HepG2 (cell line): ENCODE measurements at regions not wholly inside any gene's neighbourhood (a gene's known extent, or its start where the extent isn't known, plus 50 kb on each side); places are given as distances from the start of the nearest gene placed in this dataset.

ENCODE experiments used
- LCORL ChIP-seq, 2 experiments: fragments of 450-650 bp in 1 of 2; sonication (generic) in 1 of 2; formaldehyde crosslinking in 1 of 2; IDR thresholded peaks; 2 replicates each; pipeline versions ENCODE4 v1.5.0 to v1.6.1; 2017 to 2020; ENCODE audit warnings: antibody characterized with exemption in 1 of 2, missing genetic modification reagents in 1 of 2
- PCBP1 ChIP-seq: fragments of 200-400 bp; formaldehyde crosslinking; IDR thresholded peaks from 2 replicates; pipeline ENCODE4 v1.6.1; 2017; ENCODE audit warnings: mild to moderate bottlenecking, low read depth, low read length, borderline replicate concordance
- PHF8 ChIP-seq: sonication (generic); formaldehyde crosslinking; IDR thresholded peaks from 2 replicates; pipeline ENCODE4 v1.5.0; 2020; ENCODE audit warnings: missing genetic modification reagents
- SIN3A ChIP-seq: IDR thresholded peaks from 2 replicates; pipeline ENCODE4 v1.6.1; 2011; ENCODE audit warnings: low read depth, mild to moderate bottlenecking, control low read depth, low read length, borderline replicate concordance
- TEAD2 ChIP-seq: sonication (generic); formaldehyde crosslinking; IDR thresholded peaks from 2 replicates; pipeline ENCODE4 v1.9.0; 2021; ENCODE audit warnings: missing genetic modification reagents
- ZFY ChIP-seq: sonication (generic); formaldehyde crosslinking; IDR thresholded peaks from 2 replicates; pipeline ENCODE4 v1.4.0; 2020; ENCODE audit warnings: missing genetic modification reagents
- ZNF253 ChIP-seq: sonication (generic); formaldehyde crosslinking; IDR thresholded peaks from 2 replicates; pipeline ENCODE4 v1.8.0; 2022; ENCODE audit warnings: mild to moderate bottlenecking, missing genetic modification reagents, borderline replicate concordance
- ZSCAN31 ChIP-seq: sonication (generic); formaldehyde crosslinking; IDR thresholded peaks from 2 replicates; pipeline ENCODE4 v1.5.0; 2020; ENCODE audit warnings: low read depth, mild to moderate bottlenecking, missing genetic modification reagents
- TF ChIP-seq, protein P1 (sequence below): sonication (generic); formaldehyde crosslinking; IDR thresholded peaks from 2 replicates; pipeline ENCODE4 v1.4.0; 2020; ENCODE audit warnings: missing genetic modification reagents
- TF ChIP-seq, protein P2 (sequence below): IDR thresholded peaks from 2 replicates; pipeline ENCODE4 v1.6.1; 2018; ENCODE audit warnings: missing genetic modification reagents
- TF ChIP-seq, protein P3 (sequence below): sonication (generic); formaldehyde crosslinking; IDR thresholded peaks from 2 replicates; pipeline ENCODE4 v1.4.0; 2020; ENCODE audit warnings: mild to moderate bottlenecking, missing genetic modification reagents
- TF ChIP-seq, protein P4 (sequence below): sonication (generic); formaldehyde crosslinking; IDR thresholded peaks from 2 replicates; pipeline ENCODE4 v1.4.0; 2020; ENCODE audit warnings: missing genetic modification reagents
- TF ChIP-seq, protein P5 (sequence below): sonication (generic); formaldehyde crosslinking; IDR thresholded peaks from 2 replicates; pipeline ENCODE4 v1.4.0; 2020; ENCODE audit warnings: low read depth, missing genetic modification reagents

DNA sequence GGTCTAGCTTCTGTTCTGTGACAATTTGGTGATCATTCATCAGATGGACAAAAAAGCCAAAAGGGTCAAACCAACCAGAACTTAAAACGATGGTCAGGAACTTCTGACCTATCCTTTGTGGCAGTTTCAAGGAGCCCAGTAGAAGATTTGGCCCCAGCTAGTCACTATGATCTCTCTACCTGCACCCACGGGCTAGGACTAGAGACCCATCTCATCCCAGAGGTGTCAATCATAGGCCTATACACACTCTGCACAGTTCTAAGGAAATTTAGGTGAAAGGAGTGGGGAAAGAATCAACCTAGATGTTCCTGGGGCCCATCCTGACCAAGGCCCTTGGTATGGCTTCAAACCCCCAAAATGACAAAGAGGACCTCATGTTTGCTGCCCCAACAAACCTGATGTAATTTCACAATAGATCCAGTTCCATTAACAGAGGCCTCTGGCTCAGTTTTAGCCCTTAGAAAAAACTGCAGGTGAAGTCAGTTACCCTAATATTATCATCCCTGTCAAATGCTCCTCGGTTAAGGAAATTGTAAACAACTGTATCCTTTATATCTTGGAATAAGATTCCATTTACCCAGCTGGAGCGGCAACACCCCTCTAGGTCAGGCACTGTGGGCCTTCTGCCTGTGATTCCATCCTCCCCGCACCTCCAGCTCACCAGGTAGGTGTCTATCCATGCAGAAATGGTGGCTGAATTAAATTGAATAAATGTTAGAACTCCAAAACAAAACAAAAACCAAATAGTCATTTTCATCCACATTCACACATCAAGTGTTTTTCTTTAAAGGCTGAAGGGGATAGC lies 138.7 kb downstream of the ENC1 start (continued):
- TF ChIP-seq, protein P1, sequence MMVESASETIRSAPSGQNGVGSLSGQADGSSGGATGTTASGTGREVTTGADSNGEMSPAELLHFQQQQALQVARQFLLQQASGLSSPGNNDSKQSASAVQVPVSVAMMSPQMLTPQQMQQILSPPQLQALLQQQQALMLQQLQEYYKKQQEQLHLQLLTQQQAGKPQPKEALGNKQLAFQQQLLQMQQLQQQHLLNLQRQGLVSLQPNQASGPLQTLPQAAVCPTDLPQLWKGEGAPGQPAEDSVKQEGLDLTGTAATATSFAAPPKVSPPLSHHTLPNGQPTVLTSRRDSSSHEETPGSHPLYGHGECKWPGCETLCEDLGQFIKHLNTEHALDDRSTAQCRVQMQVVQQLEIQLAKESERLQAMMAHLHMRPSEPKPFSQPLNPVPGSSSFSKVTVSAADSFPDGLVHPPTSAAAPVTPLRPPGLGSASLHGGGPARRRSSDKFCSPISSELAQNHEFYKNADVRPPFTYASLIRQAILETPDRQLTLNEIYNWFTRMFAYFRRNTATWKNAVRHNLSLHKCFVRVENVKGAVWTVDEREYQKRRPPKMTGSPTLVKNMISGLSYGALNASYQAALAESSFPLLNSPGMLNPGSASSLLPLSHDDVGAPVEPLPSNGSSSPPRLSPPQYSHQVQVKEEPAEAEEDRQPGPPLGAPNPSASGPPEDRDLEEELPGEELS (CRISPR knock-in tag) = no peak
- TF ChIP-seq SIN3A = no peak
- TF ChIP-seq, protein P2, sequence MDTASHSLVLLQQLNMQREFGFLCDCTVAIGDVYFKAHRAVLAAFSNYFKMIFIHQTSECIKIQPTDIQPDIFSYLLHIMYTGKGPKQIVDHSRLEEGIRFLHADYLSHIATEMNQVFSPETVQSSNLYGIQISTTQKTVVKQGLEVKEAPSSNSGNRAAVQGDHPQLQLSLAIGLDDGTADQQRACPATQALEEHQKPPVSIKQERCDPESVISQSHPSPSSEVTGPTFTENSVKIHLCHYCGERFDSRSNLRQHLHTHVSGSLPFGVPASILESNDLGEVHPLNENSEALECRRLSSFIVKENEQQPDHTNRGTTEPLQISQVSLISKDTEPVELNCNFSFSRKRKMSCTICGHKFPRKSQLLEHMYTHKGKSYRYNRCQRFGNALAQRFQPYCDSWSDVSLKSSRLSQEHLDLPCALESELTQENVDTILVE = no peak
- no peak for TF ChIP-seq ZNF253
- TF ChIP-seq ZFY = peak; percentile 63
- TF ChIP-seq, protein P3, sequence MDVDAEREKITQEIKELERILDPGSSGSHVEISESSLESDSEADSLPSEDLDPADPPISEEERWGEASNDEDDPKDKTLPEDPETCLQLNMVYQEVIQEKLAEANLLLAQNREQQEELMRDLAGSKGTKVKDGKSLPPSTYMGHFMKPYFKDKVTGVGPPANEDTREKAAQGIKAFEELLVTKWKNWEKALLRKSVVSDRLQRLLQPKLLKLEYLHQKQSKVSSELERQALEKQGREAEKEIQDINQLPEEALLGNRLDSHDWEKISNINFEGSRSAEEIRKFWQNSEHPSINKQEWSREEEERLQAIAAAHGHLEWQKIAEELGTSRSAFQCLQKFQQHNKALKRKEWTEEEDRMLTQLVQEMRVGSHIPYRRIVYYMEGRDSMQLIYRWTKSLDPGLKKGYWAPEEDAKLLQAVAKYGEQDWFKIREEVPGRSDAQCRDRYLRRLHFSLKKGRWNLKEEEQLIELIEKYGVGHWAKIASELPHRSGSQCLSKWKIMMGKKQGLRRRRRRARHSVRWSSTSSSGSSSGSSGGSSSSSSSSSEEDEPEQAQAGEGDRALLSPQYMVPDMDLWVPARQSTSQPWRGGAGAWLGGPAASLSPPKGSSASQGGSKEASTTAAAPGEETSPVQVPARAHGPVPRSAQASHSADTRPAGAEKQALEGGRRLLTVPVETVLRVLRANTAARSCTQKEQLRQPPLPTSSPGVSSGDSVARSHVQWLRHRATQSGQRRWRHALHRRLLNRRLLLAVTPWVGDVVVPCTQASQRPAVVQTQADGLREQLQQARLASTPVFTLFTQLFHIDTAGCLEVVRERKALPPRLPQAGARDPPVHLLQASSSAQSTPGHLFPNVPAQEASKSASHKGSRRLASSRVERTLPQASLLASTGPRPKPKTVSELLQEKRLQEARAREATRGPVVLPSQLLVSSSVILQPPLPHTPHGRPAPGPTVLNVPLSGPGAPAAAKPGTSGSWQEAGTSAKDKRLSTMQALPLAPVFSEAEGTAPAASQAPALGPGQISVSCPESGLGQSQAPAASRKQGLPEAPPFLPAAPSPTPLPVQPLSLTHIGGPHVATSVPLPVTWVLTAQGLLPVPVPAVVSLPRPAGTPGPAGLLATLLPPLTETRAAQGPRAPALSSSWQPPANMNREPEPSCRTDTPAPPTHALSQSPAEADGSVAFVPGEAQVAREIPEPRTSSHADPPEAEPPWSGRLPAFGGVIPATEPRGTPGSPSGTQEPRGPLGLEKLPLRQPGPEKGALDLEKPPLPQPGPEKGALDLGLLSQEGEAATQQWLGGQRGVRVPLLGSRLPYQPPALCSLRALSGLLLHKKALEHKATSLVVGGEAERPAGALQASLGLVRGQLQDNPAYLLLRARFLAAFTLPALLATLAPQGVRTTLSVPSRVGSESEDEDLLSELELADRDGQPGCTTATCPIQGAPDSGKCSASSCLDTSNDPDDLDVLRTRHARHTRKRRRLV = 0 out of 2 replicates have a peak, but pooled peaks have one; percentile 9
- TF ChIP-seq PHF8 = peak; percentile 28; the same call in 1 of the 2 replicates
- no peak for TF ChIP-seq ZSCAN31 (CRISPR knock-in tag)
- TF ChIP-seq, protein P4, sequence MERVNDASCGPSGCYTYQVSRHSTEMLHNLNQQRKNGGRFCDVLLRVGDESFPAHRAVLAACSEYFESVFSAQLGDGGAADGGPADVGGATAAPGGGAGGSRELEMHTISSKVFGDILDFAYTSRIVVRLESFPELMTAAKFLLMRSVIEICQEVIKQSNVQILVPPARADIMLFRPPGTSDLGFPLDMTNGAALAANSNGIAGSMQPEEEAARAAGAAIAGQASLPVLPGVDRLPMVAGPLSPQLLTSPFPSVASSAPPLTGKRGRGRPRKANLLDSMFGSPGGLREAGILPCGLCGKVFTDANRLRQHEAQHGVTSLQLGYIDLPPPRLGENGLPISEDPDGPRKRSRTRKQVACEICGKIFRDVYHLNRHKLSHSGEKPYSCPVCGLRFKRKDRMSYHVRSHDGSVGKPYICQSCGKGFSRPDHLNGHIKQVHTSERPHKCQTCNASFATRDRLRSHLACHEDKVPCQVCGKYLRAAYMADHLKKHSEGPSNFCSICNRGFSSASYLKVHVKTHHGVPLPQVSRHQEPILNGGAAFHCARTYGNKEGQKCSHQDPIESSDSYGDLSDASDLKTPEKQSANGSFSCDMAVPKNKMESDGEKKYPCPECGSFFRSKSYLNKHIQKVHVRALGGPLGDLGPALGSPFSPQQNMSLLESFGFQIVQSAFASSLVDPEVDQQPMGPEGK (CRISPR knock-in tag) = 0 out of 2 replicates have a peak, but pooled peaks have one; percentile 5
- TF ChIP-seq, protein P5, sequence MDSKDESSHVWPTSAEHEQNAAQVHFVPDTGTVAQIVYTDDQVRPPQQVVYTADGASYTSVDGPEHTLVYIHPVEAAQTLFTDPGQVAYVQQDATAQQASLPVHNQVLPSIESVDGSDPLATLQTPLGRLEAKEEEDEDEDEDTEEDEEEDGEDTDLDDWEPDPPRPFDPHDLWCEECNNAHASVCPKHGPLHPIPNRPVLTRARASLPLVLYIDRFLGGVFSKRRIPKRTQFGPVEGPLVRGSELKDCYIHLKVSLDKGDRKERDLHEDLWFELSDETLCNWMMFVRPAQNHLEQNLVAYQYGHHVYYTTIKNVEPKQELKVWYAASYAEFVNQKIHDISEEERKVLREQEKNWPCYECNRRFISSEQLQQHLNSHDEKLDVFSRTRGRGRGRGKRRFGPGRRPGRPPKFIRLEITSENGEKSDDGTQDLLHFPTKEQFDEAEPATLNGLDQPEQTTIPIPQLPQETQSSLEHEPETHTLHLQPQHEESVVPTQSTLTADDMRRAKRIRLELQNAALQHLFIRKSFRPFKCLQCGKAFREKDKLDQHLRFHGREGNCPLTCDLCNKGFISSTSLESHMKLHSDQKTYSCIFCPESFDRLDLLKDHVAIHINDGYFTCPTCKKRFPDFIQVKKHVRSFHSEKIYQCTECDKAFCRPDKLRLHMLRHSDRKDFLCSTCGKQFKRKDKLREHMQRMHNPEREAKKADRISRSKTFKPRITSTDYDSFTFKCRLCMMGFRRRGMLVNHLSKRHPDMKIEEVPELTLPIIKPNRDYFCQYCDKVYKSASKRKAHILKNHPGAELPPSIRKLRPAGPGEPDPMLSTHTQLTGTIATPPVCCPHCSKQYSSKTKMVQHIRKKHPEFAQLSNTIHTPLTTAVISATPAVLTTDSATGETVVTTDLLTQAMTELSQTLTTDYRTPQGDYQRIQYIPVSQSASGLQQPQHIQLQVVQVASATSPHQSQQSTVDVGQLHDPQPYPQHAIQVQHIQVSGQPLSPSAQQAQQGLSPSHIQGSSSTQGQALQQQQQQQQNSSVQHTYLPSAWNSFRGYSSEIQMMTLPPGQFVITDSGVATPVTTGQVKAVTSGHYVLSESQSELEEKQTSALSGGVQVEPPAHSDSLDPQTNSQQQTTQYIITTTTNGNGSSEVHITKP (CRISPR knock-in tag) = no peak
- no peak for TF ChIP-seq LCORL (IDR thresholded peaks at IDR 0.05)
- TF ChIP-seq LCORL (CRISPR knock-in tag; IDR thresholded peaks at IDR 0.05) = no peak; the same call in 1 of the 2 replicates
- TF ChIP-seq PCBP1 = no peak
- TF ChIP-seq TEAD2 = no peak
